Neutrophil (primary cell): ENCODE measurements at regions not wholly inside any gene's neighbourhood (a gene's known extent, or its start where the extent isn't known, plus 50 kb on each side); places are given as distances from the start of the nearest gene placed in this dataset.

ENCODE experiments used
- H3K27ac ChIP-seq: fragments of 200-600 bp; sonication (generic); 2 replicates; pipeline ENCODE4 v1.5.1; 2016; ENCODE audit warnings: mild to moderate bottlenecking, moderate library complexity
- H3K27me3 ChIP-seq: fragments of 200-600 bp; sonication (generic); 2 replicates; pipeline ENCODE4 v1.6.0; 2016; ENCODE audit warnings: mild to moderate bottlenecking
- H3K36me3 ChIP-seq: fragments of 200-600 bp; sonication (generic); 2 replicates; pipeline ENCODE4 v1.5.1; 2017
- H3K4me1 ChIP-seq, 2 experiments: fragments of 200-600 bp in 1 of 2; sonication (generic) in 1 of 2; 1 replicate in 1 of 2; 2 replicates in 1 of 2; pipeline versions ENCODE4 v1.5.1 to v1.6.1; 2013 to 2016; ENCODE audit warnings: low read depth in 1 of 2, low read length in 1 of 2, mild to moderate bottlenecking in 1 of 2, moderate library complexity in 1 of 2; ENCODE audit not compliant: control insufficient read depth in 1 of 2, insufficient read depth in 1 of 2
- H3K4me3 ChIP-seq, 2 experiments: fragments of 200-600 bp in 1 of 2; sonication (generic) in 1 of 2; 1 replicate in 1 of 2; 2 replicates in 1 of 2; pipeline ENCODE4 v1.5.1; 2013 to 2016; ENCODE audit warnings: low read depth in 1 of 2, low read length in 1 of 2, mild to moderate bottlenecking in 1 of 2, moderate library complexity in 1 of 2
- H3K9me3 ChIP-seq: fragments of 200-600 bp; sonication (generic); 2 replicates; pipeline ENCODE4 v1.5.1; 2016
- CTCF ChIP-seq: fragments of 200-600 bp; sonication (generic); IDR thresholded peaks from 2 replicates; pipeline ENCODE4 v1.5.1; 2016; ENCODE audit warnings: antibody characterized with exemption

- TF ChIP-seq CTCF = no peak
- Histone ChIP-seq H3K36me3 (no peaks in the 10 kb centered on the region), H3K9me3 (no peaks in the 10 kb centered on the region), H3K4me1 (no peaks in the 10 kb centered on the region), H3K4me3 (no peak overlapping the region), H3K27ac (no peak overlapping the region), H3K27me3 (no peaks in the 10 kb centered on the region)
Observed at GRCh38 chr16:72298961-72299360, 127.0 kb upstream of the PMFBP1 start.

DNA sequence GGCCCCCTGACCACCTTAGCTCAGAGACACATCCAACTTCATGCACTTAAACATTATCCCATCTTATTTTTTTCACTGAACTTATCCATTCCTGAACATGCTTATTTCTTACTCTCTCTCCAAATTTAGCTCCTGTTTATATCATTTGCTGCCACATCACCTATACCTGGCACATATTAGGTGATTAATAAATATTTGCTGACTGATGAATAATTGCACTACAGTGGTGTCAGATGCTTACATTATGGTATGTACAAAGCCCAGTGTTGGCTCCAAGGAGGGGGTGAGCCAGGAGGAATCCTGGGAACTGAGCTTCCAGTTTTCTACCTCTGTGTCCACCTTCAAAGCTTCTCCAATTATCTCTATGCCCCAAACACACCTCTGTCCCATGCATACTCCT lies 124.0 kb upstream of the PMFBP1 start:
- H3K4me3 ChIP-seq = no peak overlapping the region
- no peak for TF ChIP-seq CTCF

DNA sequence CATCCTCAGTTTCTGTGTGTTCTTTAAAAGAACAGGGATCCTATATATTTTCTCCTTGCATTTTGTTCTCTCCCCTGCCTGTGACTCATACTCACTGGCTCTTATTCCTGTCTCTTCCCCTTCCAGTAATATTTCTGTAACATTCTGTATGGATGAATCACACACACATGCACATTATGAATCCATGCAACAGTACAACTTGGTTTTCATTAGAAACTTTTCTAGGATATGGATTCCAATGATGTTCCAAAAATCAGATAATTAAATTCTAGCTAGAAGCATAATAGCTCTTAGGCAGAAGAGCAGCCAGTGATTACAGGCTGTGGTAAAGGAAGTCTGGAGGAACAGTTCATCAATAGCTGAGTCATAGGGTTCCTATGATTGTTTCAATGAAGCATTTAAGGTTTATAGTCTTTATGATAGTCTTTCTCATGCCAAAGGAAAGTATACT lies 119.6 kb upstream of the PMFBP1 start:
- Histone ChIP-seq H3K27me3 (no peaks in the 10 kb centered on the region), H3K4me3 (no peak overlapping the region), H3K36me3 (no peaks in the 10 kb centered on the region), H3K4me1 (no peaks in the 10 kb centered on the region), H3K27ac (no peak overlapping the region), H3K9me3 (no peaks in the 10 kb centered on the region)
- TF ChIP-seq CTCF = no peak

More for the DNA sequence above, 124.0 kb upstream of the PMFBP1 start:
- H3K36me3 ChIP-seq = no peaks in the 10 kb centered on the region
- H3K4me1 ChIP-seq = no peaks in the 10 kb centered on the region
- no peaks in the 10 kb centered on the region for H3K27me3 ChIP-seq
- H3K9me3 ChIP-seq = no peaks in the 10 kb centered on the region
- no peak overlapping the region for H3K27ac ChIP-seq

DNA sequence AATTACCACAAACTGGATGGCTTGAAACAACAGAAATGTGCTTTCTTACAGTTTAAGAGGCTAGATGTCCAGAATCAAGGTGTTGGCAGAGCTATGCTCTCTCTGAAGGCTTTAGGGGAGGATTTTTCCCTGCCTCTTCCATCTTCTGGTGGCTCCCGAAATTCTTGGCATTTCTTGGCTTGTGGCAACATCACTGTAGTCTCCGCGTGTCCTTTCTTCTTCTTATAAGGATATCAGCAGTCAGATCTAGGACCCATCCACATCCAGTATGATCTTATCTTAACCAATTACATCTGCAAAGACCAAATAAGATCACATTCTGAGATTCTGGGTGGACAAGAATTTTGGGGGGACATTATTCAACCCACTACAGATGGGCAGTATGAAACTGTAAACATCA lies 119.2 kb upstream of the PMFBP1 start:
- Histone ChIP-seq H3K4me1 (no peaks in the 10 kb centered on the region), H3K9me3 (no peaks in the 10 kb centered on the region), H3K27ac (no peak overlapping the region), H3K36me3 (no peaks in the 10 kb centered on the region), H3K4me3 (no peak overlapping the region), H3K27me3 (no peaks in the 10 kb centered on the region)
- TF ChIP-seq CTCF = no peak

DNA sequence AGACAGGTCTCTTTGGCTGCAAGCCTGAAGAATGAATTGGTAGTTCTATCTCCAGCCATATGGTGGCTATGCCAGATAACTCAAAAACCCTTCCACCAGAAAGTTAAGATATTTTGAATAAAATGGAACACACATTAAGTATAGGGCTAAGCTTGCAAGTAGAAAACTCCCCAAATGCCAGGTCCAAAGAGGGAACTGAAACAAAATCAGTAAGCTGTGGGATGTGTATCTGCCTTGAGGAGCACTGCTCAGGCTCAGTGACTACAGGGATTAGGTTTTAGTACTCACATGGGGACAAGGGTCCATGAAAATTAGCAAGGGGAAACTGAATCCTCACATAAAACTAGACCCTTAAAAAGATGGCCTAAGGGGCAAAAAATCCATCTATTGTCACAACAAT lies 115.7 kb upstream of the PMFBP1 start:
- Histone ChIP-seq H3K4me3 (no peak overlapping the region), H3K9me3 (no peaks in the 10 kb centered on the region), H3K4me1 (no peaks in the 10 kb centered on the region), H3K36me3 (no peaks in the 10 kb centered on the region), H3K27ac (no peak overlapping the region), H3K27me3 (no peaks in the 10 kb centered on the region)
- TF ChIP-seq CTCF = no peak
